Endothelial cell of umbilical vein (primary cell): ENCODE measurements at regions not wholly inside any gene's neighbourhood (a gene's known extent, or its start where the extent isn't known, plus 50 kb on each side); places are given as distances from the start of the nearest gene placed in this dataset.

ENCODE experiments used
- BruUV-seq: library from RNA; stranded (reverse); fragments of 400-500 nt; replicated peaks from 2 replicates; lab custom pipeline; 2021; lab: Mats Ljungman, UMichigan
- CTCF ChIA-PET: fragments of 300-600, 350-600 bp; sonication (Branson Sonifier 250); formaldehyde crosslinking; loops from one replicate; lab custom pipeline; 2021; ENCODE audit warnings: antibody characterized with exemption, inconsistent platforms; lab: Charles Lee
- POLR2A ChIA-PET: fragments of 300-600, 350-600 bp; sonication (Branson Sonifier 250); formaldehyde crosslinking; loops from one replicate; lab custom pipeline; 2021; ENCODE audit warnings: antibody characterized with exemption, inconsistent platforms; lab: Charles Lee
- DNase-seq: peaks from one replicate; pipeline ENCODE4 v3.0.0-alpha.2; 2011; ENCODE audit warnings: low read depth, low spot score
- FAIRE-seq: peaks from 2 replicates; lab custom pipeline; 2011; peaks lifted over from hg19 to GRCh38; lab: Jason Lieb, UNC
- H2AFZ ChIP-seq: 2 replicates; pipeline ENCODE4 v1.6.0; 2012; ENCODE audit warnings: low read depth, low read length, control low read depth, inconsistent platforms
- H3K27ac ChIP-seq: 2 replicates; pipeline ENCODE4 v1.5.1; 2011; ENCODE audit warnings: low read depth, mild to moderate bottlenecking, control low read depth, low read length, moderate library complexity; ENCODE audit not compliant: insufficient read depth
- H3K27me3 ChIP-seq, 2 experiments: 2 replicates each; pipeline versions ENCODE4 v1.6.0 to v1.6.1; 2011; ENCODE audit warnings: low read length in 2 of 2, mixed read lengths in 1 of 2; ENCODE audit not compliant: control insufficient read depth in 2 of 2, insufficient read depth in 2 of 2
- H3K36me3 ChIP-seq, 2 experiments: 2 replicates in 1 of 2; 3 replicates in 1 of 2; pipeline ENCODE4 v1.5.1; 2011; ENCODE audit warnings: low read length in 2 of 2, mild to moderate bottlenecking in 1 of 2, moderate library complexity in 1 of 2; ENCODE audit not compliant: control insufficient read depth in 2 of 2, insufficient read depth in 2 of 2; ENCODE audit errors: extremely low read depth in 1 of 2
- H3K4me1 ChIP-seq: 3 replicates; pipeline ENCODE4 v1.5.1; 2011; ENCODE audit warnings: mild to moderate bottlenecking, low read length; ENCODE audit not compliant: control insufficient read depth, insufficient read depth; ENCODE audit errors: extremely low read depth
- H3K4me2 ChIP-seq: 2 replicates; pipeline ENCODE4 v1.6.1; 2011; ENCODE audit warnings: low read length, control low read depth, mixed read lengths; ENCODE audit not compliant: insufficient read depth
- H3K4me3 ChIP-seq, 3 experiments: fragments of 200-600 bp in 1 of 3; sonication (generic), shearing (Covaris generic) in 1 of 3; replicated peaks in 1 of 3; 2 replicates each; pipeline ENCODE4 v1.5.1; 2011 to 2016; ENCODE audit warnings: control low read depth in 3 of 3, low read length in 3 of 3, mild to moderate bottlenecking in 2 of 3, inconsistent platforms in 1 of 3, low read depth in 1 of 3, moderate library complexity in 1 of 3; ENCODE audit not compliant: insufficient read depth in 1 of 3
- H3K79me2 ChIP-seq: 2 replicates; pipeline ENCODE4 v1.6.0; 2012; ENCODE audit warnings: low read length, inconsistent platforms; ENCODE audit not compliant: control insufficient read depth, insufficient read depth
- H3K9ac ChIP-seq: replicated peaks from 2 replicates; pipeline ENCODE3; 2011; ENCODE audit warnings: low read length, control low read depth; ENCODE audit not compliant: insufficient read depth; ENCODE audit errors: extremely low read depth
- H3K9me1 ChIP-seq: replicated peaks from 3 replicates; pipeline ENCODE4 v1.6.0; 2011; ENCODE audit warnings: mild to moderate bottlenecking, low read length; ENCODE audit not compliant: control insufficient read depth, insufficient read depth; ENCODE audit errors: extremely low read depth
- H3K9me3 ChIP-seq: replicated peaks from 2 replicates; pipeline ENCODE4 v1.5.1; 2012; ENCODE audit warnings: low read length, inconsistent platforms; ENCODE audit not compliant: control insufficient read depth, insufficient read depth
- H4K20me1 ChIP-seq: replicated peaks from 2 replicates; pipeline ENCODE3; 2011; ENCODE audit warnings: mild to moderate bottlenecking, low read length; ENCODE audit not compliant: control insufficient read depth, insufficient read depth; ENCODE audit errors: extremely low read depth
- FOS ChIP-seq: IDR thresholded peaks from 2 replicates; pipeline ENCODE4 v1.6.1; 2011; ENCODE audit warnings: mild to moderate bottlenecking, low read length, moderate library complexity, borderline replicate concordance; ENCODE audit not compliant: insufficient read depth
- GATA2 ChIP-seq: IDR thresholded peaks from 2 replicates; pipeline ENCODE4 v1.7.0; 2011; ENCODE audit warnings: low read depth, mild to moderate bottlenecking, moderate library complexity, mixed read lengths, low read length; ENCODE audit not compliant: insufficient read length, insufficient read depth
- JUN ChIP-seq: IDR thresholded peaks from 2 replicates; pipeline ENCODE4 v1.6.1; 2011; ENCODE audit warnings: borderline replicate concordance, low read depth; ENCODE audit not compliant: insufficient read length, insufficient read depth
- MAX ChIP-seq: IDR thresholded peaks from 2 replicates; pipeline ENCODE4 v1.6.1; 2011; ENCODE audit not compliant: insufficient read depth, insufficient read length
- POLR2A ChIP-seq: IDR thresholded peaks from 2 replicates; pipeline ENCODE4 v1.6.1; 2012; ENCODE audit warnings: low read depth, mild to moderate bottlenecking, control low read depth, low read length
- POLR2AphosphoS5 ChIP-seq: IDR thresholded peaks from 2 replicates; pipeline ENCODE4 v1.6.1; 2012; ENCODE audit warnings: low read depth, mild to moderate bottlenecking, control low read depth, low read length, moderate library complexity; ENCODE audit not compliant: insufficient read depth
- dilution Hi-C: fragments of 300-500 bp; cut with MboI; formaldehyde crosslinking; loops from one replicate; pipeline ENCODE4 v1.15.0; 2019; ENCODE audit warnings: low sequenced_read_pairs; ENCODE audit not compliant: extremely low pct_ligation_motif_present
- intact Hi-C: fragments of 100-400 bp; cut with micrococcal nuclease; formaldehyde crosslinking; loops from one replicate; pipeline ENCODE4 v1.10.0; 2022

- ChIA-PET POLR2A (no interaction called here), CTCF (no interaction called here)
- TF ChIP-seq GATA2 (peak; percentile 77), POLR2AphosphoS5 (peak; percentile 64), MAX (no peak), JUN (no peak), POLR2A (no peak), FOS (peak; percentile 95)
- H3K4me3 ChIP-seq = no peak overlapping the region
- no peaks in the 10 kb centered on the region for H3K36me3 ChIP-seq
- no TSS peak for BruUV-seq
- dilution Hi-C loops = no loop called here
- H4K20me1 ChIP-seq = no peaks in the 10 kb centered on the region
- no peaks in the 10 kb centered on the region for H3K79me2 ChIP-seq
- peak overlapping the region; percentile 57 for H2AFZ ChIP-seq
- no peaks in the 10 kb centered on the region for H3K9me3 ChIP-seq
- peak overlapping the region; percentile 50 for H3K27ac ChIP-seq
- H3K4me2 ChIP-seq = peak overlapping the region; percentile 53
- peaks cover 11% of the 10 kb centered on the region for H3K4me1 ChIP-seq
- no peak overlapping the region for H3K9ac ChIP-seq
- peak; percentile 92 for FAIRE-seq
- peak; percentile 74 for DNase-seq
- peaks cover 3% of the 10 kb centered on the region for H3K9me1 ChIP-seq
- H3K27me3 ChIP-seq = no peaks in the 10 kb centered on the region
- intact Hi-C loops = loop anchor here (5.0 kb wide), 1 partner anchor 1643 kb away; no protein-coding TSS in a partner anchor
These were observed 1889.4 kb downstream of the C4orf33 start for GRCh38 chr4:130985371-130985770.

GRCh38 chr4:130995988-130996387 is 1900.0 kb downstream of the C4orf33 start:
- ChIA-PET POLR2A (no interaction called here), CTCF (no interaction called here)
- no peaks in the 10 kb centered on the region for H3K36me3 ChIP-seq
- FAIRE-seq = no peak
- no peak overlapping the region for H2AFZ ChIP-seq
- dilution Hi-C loops = no loop called here
- BruUV-seq = no TSS peak
- H3K27ac ChIP-seq = no peak overlapping the region
- no peaks in the 10 kb centered on the region for H3K4me1 ChIP-seq
- H3K4me2 ChIP-seq = no peak overlapping the region
- H3K4me3 ChIP-seq = no peak overlapping the region
- H3K27me3 ChIP-seq = no peaks in the 10 kb centered on the region
- intact Hi-C loops = no loop called here
- no peaks in the 10 kb centered on the region for H3K9me3 ChIP-seq
- H4K20me1 ChIP-seq = no peaks in the 10 kb centered on the region
- TF ChIP-seq POLR2A (no peak), JUN (no peak)
- no peaks in the 10 kb centered on the region for H3K79me2 ChIP-seq
- H3K9me1 ChIP-seq = no peaks in the 10 kb centered on the region
- H3K9ac ChIP-seq = no peak overlapping the region
- no peak for DNase-seq
